A673 (cell line): ENCODE measurements at regions not wholly inside any gene's neighbourhood (a gene's known extent, or its start where the extent isn't known, plus 50 kb on each side); places are given as distances from the start of the nearest gene placed in this dataset.

Experiments
- BruUV-seq: library from RNA; stranded (reverse); fragments of 400-500 nt; replicated peaks from 2 replicates; lab custom pipeline; 2021; lab: Mats Ljungman, UMichigan
- CTCF ChIA-PET: fragments of 300-600 bp; sonication (Branson Sonifier 250); formaldehyde crosslinking; loops from one replicate; lab custom pipeline; 2022; ENCODE audit warnings: antibody characterized with exemption; lab: Charles Lee
- POLR2A ChIA-PET: fragments of 300-600 bp; sonication (Branson Sonifier 250); formaldehyde crosslinking; loops from one replicate; lab custom pipeline; 2022; ENCODE audit warnings: antibody characterized with exemption; ENCODE audit not compliant: low non-redundant PET; lab: Charles Lee
- DNase-seq: peaks from one replicate; pipeline ENCODE4 v3.0.0-alpha.2; 2015; ENCODE audit warnings: low spot score
- H3K27ac ChIP-seq: fragments of 200-600 bp; sonication (generic); 2 replicates; pipeline ENCODE4 v1.5.1; 2016; ENCODE audit warnings: mixed run types, low read depth, mild to moderate bottlenecking, mixed read lengths, antibody characterized with exemption, low read length; ENCODE audit not compliant: poor library complexity, severe bottlenecking
- H3K27me3 ChIP-seq: fragments of 200-600 bp; sonication (generic); replicated peaks from 2 replicates; pipeline ENCODE4 v1.6.1; 2017; ENCODE audit warnings: mixed run types, low read depth, mild to moderate bottlenecking, mixed read lengths, antibody characterized with exemption, low read length; ENCODE audit not compliant: insufficient read depth, poor library complexity
- H3K36me3 ChIP-seq: fragments of 200-600 bp; sonication (generic); 2 replicates; pipeline ENCODE4 v1.6.1; 2016; ENCODE audit warnings: mixed run types, mild to moderate bottlenecking, mixed read lengths, antibody characterized with exemption, low read length; ENCODE audit not compliant: insufficient read depth, poor library complexity, severe bottlenecking
- H3K4me1 ChIP-seq: fragments of 200-600 bp; sonication (generic); 2 replicates; pipeline ENCODE4 v1.6.1; 2017; ENCODE audit warnings: mixed run types, mild to moderate bottlenecking, mixed read lengths, antibody characterized with exemption, low read length; ENCODE audit not compliant: insufficient read depth, poor library complexity, severe bottlenecking
- H3K4me3 ChIP-seq: fragments of 200-600 bp; sonication (generic); 2 replicates; pipeline ENCODE4 v1.5.1; 2016; ENCODE audit warnings: low read depth, mixed run types, mild to moderate bottlenecking, mixed read lengths, low read length; ENCODE audit not compliant: poor library complexity, severe bottlenecking
- H3K9me3 ChIP-seq: fragments of 200-600 bp; sonication (generic); 2 replicates; pipeline ENCODE4 v1.6.1; 2016; ENCODE audit warnings: mixed run types, low read depth, mild to moderate bottlenecking, mixed read lengths, antibody characterized with exemption, low read length; ENCODE audit not compliant: poor library complexity, severe bottlenecking
- EZH2 ChIP-seq: fragments of 200-600 bp; sonication (generic); IDR thresholded peaks from 2 replicates; pipeline ENCODE4 v1.6.1; 2017; ENCODE audit warnings: borderline replicate concordance, low read depth, mild to moderate bottlenecking, mixed read lengths, antibody characterized with exemption, low read length; ENCODE audit not compliant: poor library complexity, severe bottlenecking
- intact Hi-C: fragments of 100-400 bp; cut with micrococcal nuclease; formaldehyde crosslinking; loops from one replicate; pipeline ENCODE4 v1.10.0; 2022; ENCODE audit not compliant: unreplicated experiment
- TF ChIP-seq, protein P1 (sequence below): fragments of 300-800, 200-600 bp; sonication (generic); conservative IDR thresholded peaks from 2 replicates; pipeline ENCODE4 v1.5.1; 2017; ENCODE audit warnings: low read depth, mild to moderate bottlenecking, antibody characterized with exemption, low read length, moderate library complexity, mixed read lengths

GRCh38 chr4:57496697-57497471 is 386.7 kb upstream of the IGFBP7 start:
- H3K27ac ChIP-seq, result no peak overlapping the region
- H3K27me3 ChIP-seq, result no peaks in the 10 kb centered on the region
- DNase-seq, result no peak
- no TSS peak for BruUV-seq
- no peaks in the 10 kb centered on the region for H3K9me3 ChIP-seq
- POLR2A ChIA-PET, result no interaction called here
- H3K4me1 ChIP-seq, result no peaks in the 10 kb centered on the region
- H3K36me3 ChIP-seq, result no peaks in the 10 kb centered on the region
- intact Hi-C loops, result no loop called here
- H3K4me3 ChIP-seq, result no peak overlapping the region
- CTCF ChIA-PET, result no interaction called here
- TF ChIP-seq, protein P1, sequence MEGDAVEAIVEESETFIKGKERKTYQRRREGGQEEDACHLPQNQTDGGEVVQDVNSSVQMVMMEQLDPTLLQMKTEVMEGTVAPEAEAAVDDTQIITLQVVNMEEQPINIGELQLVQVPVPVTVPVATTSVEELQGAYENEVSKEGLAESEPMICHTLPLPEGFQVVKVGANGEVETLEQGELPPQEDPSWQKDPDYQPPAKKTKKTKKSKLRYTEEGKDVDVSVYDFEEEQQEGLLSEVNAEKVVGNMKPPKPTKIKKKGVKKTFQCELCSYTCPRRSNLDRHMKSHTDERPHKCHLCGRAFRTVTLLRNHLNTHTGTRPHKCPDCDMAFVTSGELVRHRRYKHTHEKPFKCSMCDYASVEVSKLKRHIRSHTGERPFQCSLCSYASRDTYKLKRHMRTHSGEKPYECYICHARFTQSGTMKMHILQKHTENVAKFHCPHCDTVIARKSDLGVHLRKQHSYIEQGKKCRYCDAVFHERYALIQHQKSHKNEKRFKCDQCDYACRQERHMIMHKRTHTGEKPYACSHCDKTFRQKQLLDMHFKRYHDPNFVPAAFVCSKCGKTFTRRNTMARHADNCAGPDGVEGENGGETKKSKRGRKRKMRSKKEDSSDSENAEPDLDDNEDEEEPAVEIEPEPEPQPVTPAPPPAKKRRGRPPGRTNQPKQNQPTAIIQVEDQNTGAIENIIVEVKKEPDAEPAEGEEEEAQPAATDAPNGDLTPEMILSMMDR, result no peak
- TF ChIP-seq EZH2, result no peak

DNA sequence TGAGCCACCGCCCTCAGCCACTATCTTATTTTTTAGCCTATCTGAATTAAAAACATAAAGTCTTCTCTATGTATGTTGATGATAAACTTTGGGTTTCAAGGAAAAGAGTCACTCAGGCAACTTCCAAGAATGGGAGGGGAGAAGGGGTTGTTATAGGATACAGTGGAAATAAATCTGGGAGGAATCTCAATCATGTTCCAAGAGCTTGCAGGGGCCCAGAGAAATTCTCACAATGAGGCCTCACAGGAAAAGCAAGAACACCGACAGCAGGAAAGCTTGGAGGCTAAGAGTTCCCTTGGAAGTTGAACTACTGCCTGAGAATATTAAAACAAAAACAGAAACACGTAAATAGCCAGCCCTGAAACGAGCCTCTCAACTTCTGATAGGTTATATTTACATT is 384.6 kb upstream of the IGFBP7 start:
- no peak for TF ChIP-seq EZH2
- TF ChIP-seq, protein P1, result no peak
- POLR2A ChIA-PET, result no interaction called here
- no TSS peak for BruUV-seq

DNA sequence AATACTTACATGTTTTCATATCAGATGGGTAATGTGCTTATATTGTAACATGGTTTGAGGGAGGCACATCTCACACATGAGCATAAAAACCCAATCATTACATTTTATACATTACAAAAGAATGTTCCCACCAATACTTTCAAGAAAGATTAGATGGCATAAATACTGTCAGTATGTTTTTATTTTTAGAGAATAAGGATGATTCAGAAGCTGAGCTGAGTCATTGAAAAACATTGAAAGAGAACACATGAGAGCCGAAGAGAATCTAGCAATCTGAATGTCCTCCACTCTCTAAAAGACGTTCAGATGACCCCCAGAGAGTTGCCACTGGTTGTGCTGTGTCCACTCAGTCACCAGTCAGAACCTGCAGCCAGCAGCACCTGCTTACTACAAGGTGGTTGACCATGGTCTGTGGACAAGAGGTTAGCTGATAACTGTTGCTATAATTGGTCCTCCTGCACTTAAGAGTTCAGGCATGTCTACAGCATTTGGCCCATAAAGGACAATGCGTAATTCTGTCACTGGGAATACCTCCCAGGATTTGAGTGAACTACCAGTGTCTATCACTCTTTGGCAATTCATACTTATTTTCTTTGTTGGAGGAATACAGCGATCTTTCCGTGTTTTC is 382.2 kb upstream of the IGFBP7 start:
- no peak overlapping the region for H3K4me3 ChIP-seq
- H3K4me1 ChIP-seq, result no peaks in the 10 kb centered on the region
- TF ChIP-seq, protein P1, result no peak
- TF ChIP-seq EZH2, result no peak
- no peaks in the 10 kb centered on the region for H3K27me3 ChIP-seq
- no peak overlapping the region for H3K27ac ChIP-seq
- no peak for DNase-seq
- no peaks in the 10 kb centered on the region for H3K36me3 ChIP-seq
- H3K9me3 ChIP-seq, result no peaks in the 10 kb centered on the region
- no TSS peak for BruUV-seq
- POLR2A ChIA-PET, result no interaction called here
- intact Hi-C loops, result no loop called here
- CTCF ChIA-PET, result no interaction called here

More for the DNA sequence above, 384.6 kb upstream of the IGFBP7 start:
- Histone ChIP-seq H3K27me3 (no peaks in the 10 kb centered on the region), H3K36me3 (no peaks in the 10 kb centered on the region), H3K4me3 (no peak overlapping the region), H3K27ac (no peak overlapping the region), H3K4me1 (no peaks in the 10 kb centered on the region), H3K9me3 (no peaks in the 10 kb centered on the region)
- intact Hi-C loops, result no loop called here
- DNase-seq, result no peak
- CTCF ChIA-PET, result no interaction called here
